T47D (cell line): ENCODE measurements at regions not wholly inside any gene's neighbourhood (a gene's known extent, or its start where the extent isn't known, plus 50 kb on each side); places are given as distances from the start of the nearest gene placed in this dataset.

Experiments used
- DNase-seq, 2 experiments: peaks; one replicate each; pipeline versions ENCODE4 v3.0.0 to v3.0.0-alpha.2; 2011 to 2012; ENCODE audit warnings: low read depth in 1 of 2, low spot score in 1 of 2
- JUND ChIP-seq: IDR thresholded peaks from 2 replicates; pipeline ENCODE4 v1.6.1; 2012; ENCODE audit warnings: low read depth
- in situ Hi-C: cut with HindIII; loops from 2 replicates; pipeline ENCODE4 v1.10.0; 2016; ENCODE audit warnings: low sequenced_read_pairs, low pct_unique_long_range_greater_than_20kb

DNA sequence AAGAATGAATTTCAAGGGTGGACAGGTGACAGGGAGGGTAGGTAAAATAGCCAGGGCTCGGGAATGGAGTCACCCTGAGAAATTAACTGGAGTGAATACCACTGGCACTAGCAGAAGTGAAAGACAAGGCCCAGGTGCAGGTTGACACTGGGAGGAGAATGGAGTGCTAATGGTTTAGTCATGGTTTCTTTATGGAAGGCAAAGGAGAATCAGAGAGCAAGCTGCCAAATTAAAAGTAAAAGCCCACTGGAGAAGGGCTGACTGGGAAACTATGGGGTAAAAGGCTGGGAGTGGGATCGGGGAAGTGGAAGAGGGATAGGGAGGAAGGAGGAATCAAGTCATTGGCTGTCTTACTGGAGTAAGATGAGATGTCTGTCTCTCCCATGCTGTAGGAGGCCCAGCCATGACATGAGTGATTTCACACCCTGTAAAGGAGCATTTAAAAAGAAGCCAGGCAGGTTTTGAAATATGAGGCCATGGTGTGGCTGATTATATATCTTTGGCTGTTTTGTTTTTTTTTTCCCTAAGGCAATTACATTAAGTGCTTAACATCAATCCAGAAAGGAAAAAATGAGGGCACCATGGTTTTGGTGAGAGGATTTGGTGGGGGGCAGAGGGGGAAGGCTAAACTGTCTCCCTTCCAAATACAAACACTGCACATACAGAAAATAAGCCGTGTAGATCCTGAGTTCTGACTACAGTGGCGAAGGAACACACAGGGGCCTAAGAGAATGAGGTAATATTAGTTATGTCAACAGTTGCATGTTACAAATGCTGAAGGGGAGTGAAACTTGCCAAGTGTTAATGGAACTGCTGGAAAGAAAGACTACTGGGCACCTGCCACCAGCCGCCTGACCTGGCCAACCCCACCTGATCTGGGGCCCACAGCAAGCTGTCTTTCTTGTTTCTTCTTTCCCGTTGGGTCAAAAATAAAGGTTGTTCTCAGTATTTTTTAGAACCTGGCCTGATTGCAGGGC is 183.5 kb upstream of the TSC22D1 start:
- DNase-seq, result peak; percentile 35 to 70
- in situ Hi-C loops, result no loop called here
- TF ChIP-seq JUND, result no peak

DNA sequence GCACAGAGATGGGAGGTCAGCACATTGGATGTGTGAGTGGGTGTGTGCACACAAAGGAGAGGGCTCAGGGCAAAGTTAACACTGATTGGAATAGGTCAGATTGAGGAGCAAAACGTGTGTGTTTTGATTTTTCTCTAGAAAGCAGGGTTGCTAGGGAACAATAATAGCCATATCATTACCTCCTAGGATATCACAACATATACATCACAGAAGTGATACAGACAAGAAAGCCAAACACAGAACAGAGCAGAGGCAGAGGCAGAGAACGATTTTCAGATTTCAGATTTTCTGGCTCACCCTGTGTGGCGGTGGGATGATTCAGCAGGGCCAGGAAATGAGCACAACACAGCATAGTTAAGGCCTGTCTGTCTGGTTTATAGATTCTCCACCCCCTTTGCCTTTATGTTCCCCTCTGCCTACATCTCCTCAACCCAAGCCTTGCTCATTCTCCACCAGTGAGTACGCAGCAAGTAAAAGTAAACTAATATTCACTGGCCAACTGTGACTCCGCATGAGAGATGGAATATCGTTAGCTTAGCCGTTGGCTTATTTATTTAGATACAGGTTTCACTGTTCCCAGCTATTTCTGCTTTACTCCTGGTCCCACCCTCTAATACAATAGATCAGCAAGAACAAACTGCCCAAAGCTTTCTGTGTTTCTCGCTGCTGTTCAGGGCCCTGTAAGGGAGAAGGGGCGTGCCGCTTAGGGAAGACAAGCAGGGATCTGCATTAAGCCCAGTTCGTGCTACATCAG is 182.7 kb upstream of the TSC22D1 start:
- no peak for TF ChIP-seq JUND
- peak; percentile 6 to 67 for DNase-seq
- in situ Hi-C loops, result no loop called here

DNA sequence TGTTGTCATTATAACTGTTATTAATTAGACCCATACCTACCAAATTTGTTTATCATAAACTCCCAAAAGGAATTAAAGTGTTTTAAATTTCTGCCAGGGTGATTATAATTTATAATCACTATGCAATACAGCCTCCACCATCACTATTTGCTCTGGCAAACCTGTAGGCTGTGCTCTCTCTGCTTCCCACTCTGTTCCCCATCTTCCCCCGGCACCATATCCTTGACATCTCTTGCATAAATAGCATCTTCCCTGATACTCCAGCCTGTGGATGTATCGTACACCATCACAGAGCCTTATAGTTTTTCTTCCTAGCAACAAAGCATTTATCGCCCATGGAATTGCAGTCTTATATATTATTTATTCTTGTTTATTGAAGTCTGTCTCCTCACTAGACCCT is 181.5 kb upstream of the TSC22D1 start:
- no peak for DNase-seq
- TF ChIP-seq JUND, result no peak
- in situ Hi-C loops, result no loop called here

DNA sequence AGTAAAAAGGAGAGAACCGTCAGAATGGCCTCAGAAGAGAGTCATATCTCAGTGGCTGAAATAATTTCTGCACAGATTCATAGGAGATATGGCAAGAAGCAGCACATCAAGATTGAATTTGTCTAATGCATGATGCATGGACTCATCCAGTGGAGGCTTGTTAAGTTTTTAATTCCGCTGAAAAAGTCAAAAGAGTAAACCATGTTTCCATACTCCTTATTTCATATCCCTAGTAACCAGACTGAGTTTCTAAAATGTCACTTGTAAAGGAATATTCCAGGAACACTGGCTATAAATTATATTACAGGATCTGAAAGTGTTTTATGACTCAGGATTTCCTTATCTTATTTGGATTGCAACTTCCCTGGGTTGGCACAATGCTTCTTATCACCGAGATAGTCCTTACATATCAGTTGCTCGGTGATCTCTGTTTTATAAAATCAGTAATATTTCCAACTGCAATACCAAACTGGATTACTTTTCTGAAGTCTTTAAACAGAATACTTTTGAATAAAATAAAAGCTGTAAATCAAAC is 180.2 kb upstream of the TSC22D1 start:
- DNase-seq, result no peak
- in situ Hi-C loops, result no loop called here
- no peak for TF ChIP-seq JUND

DNA sequence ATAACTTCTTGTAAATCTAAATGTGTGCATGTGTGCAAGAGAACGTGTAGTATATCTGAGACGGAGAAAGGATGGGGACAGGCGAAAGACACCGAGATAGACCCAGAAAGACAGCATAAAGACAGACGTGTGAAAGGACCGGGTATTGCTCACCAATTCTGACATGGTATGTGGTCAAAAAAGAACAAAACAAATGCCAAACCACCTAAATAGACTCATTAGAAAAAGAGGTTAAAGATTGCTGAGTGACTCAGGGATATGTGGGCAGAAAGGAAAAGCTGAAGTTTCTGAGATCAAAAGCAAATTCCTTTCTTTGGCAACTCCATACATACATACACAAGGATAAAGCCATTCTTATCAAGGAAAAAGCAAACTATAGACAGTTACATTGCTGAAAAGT is 179.7 kb upstream of the TSC22D1 start:
- in situ Hi-C loops, result no loop called here
- TF ChIP-seq JUND, result no peak
- DNase-seq, result no peak

DNA sequence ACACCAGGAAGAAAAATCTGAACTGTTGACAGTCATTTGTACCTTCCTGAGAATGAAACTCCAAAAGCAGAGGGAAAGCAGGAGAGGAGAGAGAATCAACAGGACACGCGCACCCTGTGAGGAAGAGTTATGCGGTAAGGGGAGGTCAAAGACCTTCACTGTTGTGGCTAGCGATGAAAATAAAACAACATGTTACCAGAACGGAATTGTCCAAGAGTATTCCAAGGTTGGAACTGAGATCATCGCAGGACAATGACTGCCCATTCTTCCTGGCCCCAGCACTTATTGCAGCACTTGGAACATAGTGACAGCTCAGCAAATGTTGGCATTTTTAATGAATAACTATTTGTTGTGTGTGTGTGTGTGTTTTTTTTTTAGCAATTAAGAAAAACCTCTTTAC is 176.0 kb upstream of the TSC22D1 start:
- TF ChIP-seq JUND, result no peak
- no peak for DNase-seq
- in situ Hi-C loops, result no loop called here

DNA sequence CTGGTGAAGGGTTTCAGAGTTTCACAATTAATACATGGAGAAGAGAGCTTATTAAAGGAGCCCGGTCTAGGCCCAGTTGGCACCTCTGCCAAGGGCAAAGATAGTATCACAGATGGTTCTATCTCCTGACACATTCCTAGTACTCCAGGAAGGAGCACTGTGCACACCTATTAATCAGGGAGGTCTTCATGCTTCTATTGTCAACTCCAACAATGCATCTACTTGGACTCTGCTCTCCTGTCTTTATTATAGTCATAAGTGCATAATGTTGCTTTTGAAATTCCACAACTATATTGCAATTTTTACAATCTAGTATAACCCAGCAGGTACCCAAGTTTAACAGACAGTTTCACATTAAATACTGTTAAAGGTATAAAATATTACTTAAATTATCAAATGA is 174.5 kb upstream of the TSC22D1 start:
- in situ Hi-C loops, result no loop called here
- no peak for DNase-seq
- no peak for TF ChIP-seq JUND

DNA sequence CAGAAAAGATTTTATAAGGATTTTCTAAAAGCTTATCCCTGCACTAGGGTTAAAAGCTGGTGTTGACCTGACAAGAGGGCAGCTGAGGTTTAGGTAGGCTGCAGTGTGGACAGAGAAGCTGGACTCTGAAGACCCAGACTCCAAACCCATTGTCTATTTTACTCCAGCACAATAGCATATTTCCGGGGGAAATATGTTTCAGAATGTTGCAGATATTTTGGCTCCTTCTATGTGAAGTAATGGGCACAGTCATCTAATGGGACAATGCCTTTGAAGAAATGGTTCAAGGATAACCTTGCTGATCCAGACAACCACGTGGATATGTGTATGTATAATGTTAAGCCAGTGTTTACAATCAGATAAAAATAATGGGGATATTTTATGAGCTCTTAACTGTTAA is 173.8 kb upstream of the TSC22D1 start:
- no peak for TF ChIP-seq JUND
- DNase-seq, result no peak
- in situ Hi-C loops, result no loop called here

DNA sequence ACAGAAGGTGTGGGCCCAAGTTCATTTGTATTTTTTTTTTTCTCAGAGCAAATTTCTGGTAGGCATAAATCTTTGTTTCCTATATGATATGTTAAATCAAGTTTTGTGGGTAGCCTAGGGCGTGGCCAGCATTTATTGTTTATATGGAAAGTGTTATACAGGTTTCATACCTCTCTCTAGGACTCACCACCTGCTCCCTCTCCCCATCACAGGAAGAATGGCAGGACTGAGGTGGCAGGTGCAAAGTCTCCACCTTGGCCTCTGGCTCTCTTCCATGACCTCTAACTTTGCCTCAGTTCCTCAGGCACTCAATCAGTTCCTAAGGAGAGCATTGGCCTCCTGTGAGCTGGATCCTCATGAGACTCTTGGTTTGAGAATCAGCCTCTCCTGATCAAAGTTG is 172.3 kb upstream of the TSC22D1 start:
- in situ Hi-C loops, result no loop called here
- no peak for DNase-seq
- TF ChIP-seq JUND, result no peak

DNA sequence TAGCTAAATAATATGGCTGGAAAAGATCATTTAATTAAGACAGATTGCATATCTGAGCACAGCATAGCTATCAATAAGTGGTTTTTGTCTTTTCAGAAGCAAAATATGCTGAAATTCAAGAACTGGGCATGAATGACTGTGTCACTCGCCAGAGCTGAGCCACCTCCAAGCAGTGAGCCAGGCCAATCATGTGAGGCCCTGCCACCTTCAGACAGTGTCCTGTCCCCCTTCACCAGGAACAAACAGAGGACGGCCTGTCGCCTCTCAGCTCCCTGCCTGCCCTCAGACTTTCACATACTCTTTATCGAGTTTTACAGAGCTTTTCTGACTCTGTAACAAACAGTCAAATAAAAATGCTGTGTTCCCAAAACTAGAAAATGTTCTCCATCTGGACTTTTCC is 171.0 kb upstream of the TSC22D1 start:
- TF ChIP-seq JUND, result no peak
- DNase-seq, result no peak
- in situ Hi-C loops, result no loop called here

DNA sequence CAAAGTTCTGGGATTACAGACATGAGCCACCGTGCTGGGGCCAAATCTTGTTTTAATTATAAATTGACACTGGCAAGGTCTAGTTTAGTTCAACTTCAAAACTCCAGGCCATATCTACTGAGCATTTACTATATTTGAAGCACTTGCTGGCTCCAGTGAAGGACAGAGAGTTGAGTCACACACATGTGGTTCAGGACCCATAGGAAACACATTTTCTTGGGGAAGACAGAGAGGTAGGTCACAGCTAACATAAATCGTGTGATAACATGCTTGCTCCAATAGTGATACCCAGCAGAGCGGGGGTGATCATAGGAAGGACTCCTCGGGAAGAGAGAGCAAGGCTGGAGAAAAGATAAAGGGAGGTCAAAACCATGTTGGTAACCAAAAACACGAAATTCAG is 170.6 kb upstream of the TSC22D1 start:
- no peak for DNase-seq
- no peak for TF ChIP-seq JUND
- in situ Hi-C loops, result no loop called here

DNA sequence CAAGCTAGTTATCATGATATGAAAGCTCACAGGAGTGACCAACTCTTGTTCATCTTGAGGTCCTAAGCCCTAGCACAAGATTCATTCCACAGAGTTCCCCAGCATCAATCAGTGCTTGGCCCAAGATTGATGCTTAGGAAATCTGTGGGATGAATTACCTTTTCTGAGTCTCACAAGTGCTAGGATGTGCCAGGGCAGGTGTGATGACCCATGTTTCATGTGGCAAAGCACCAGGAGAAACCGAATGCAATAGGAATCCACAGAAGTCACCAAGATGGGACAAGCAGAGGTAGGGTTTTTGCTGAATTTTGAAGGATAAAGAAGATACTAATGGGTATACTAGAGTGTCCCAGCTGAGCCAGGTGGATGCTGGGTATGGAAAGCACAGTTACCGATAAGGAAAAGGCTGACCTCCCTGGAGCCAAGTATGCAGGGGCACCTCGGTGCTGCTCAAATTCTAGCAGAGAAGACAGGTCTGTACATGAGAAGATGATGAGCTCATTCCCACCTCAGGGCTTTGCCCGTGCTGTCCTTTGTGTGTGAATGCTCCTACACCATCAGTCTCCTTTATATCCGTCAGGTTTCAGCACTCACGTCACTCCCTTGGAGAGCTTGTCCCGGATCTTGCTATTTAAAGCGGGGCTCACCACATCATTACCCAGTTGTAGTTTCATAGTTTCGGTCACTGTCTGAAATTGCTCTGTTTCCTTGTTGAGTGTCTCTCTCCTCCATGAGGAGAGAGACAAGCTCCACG is 168.9 kb upstream of the TSC22D1 start:
- in situ Hi-C loops, result no loop called here
- TF ChIP-seq JUND, result no peak
- DNase-seq, result no peak

DNA sequence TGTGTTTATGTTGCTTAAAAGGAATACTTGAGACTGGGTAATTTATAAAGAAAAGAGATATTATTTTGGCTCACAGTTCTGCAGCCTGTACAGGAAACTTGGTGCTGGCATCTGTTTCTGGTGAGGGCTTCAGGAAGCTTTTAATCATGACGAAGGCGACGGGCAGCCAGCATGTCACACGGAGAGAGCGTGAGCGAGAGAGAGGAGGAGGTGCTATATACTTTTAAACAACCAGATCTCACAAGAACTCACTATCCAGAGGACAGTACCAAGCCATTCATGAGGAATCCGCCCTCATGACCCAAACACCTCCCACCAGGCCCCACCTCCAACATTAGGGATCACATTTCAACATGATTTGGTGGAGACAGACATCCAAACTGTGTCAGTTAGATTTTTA is 163.4 kb upstream of the TSC22D1 start:
- TF ChIP-seq JUND, result no peak
- no peak for DNase-seq
- in situ Hi-C loops, result no loop called here
